HEK293 (cell line): ENCODE measurements at regions not wholly inside any gene's neighbourhood (a gene's known extent, or its start where the extent isn't known, plus 50 kb on each side); places are given as distances from the start of the nearest gene placed in this dataset.
A peak's percentile ranks its signal among the peaks of the same experiment; 100 is the strongest.

ENCODE experiments used
- CTCF ChIA-PET: fragments of 350-600 bp; formaldehyde crosslinking; extraction: SDS; loops from one replicate; lab custom pipeline; 2021; ENCODE audit warnings: antibody characterized with exemption; lab: Yijun Ruan, JAX
- POLR2A ChIA-PET: fragments of 300-600 bp; formaldehyde crosslinking; extraction: SDS; loops from one replicate; lab custom pipeline; 2020; ENCODE audit warnings: antibody characterized with exemption, inconsistent platforms; lab: Yijun Ruan, JAX
- H3K27ac ChIP-seq: fragments of 200-500 bp; sonication (Bioruptor generic); 2 replicates; pipeline ENCODE4 v1.5.1; 2014; ENCODE audit warnings: low read depth, low read length, control low read depth, inconsistent platforms; ENCODE audit errors: extremely low read depth
- H3K36me3 ChIP-seq, 2 experiments: fragments of 200-500 bp in 1 of 2; sonication (Bioruptor generic) in 1 of 2; 1 replicate in 1 of 2; 2 replicates in 1 of 2; pipeline ENCODE4 v1.5.1; 2014 to 2017; ENCODE audit warnings: inconsistent platforms in 2 of 2, low read length in 2 of 2; ENCODE audit not compliant: control insufficient read depth in 2 of 2, insufficient read depth in 1 of 2
- H3K4me1 ChIP-seq: fragments of 200-500 bp; sonication (Bioruptor generic); 2 replicates; pipeline ENCODE4 v1.5.1; 2014; ENCODE audit warnings: mild to moderate bottlenecking, low read length, inconsistent platforms; ENCODE audit not compliant: control insufficient read depth, insufficient read depth
- H3K4me3 ChIP-seq: 2 replicates; pipeline ENCODE4 v1.5.1; 2011; ENCODE audit warnings: low read depth, mild to moderate bottlenecking, control low read depth, low read length, moderate library complexity
- H3K9me3 ChIP-seq: fragments of 200-500 bp; sonication (Bioruptor generic); 2 replicates; pipeline ENCODE4 v1.5.1; 2014; ENCODE audit warnings: low read depth, low read length, inconsistent platforms; ENCODE audit not compliant: control insufficient read depth, insufficient read depth
- EGR2 ChIP-seq: fragments of 450-650 bp; formaldehyde crosslinking; IDR thresholded peaks from 2 replicates; pipeline ENCODE4 v1.5.1; 2016; ENCODE audit warnings: low read depth, missing biosample characterization, missing genetic modification characterization
- GLI2 ChIP-seq: fragments of 450-650 bp; formaldehyde crosslinking; IDR thresholded peaks from 2 replicates; pipeline ENCODE4; 2017; ENCODE audit warnings: missing biosample characterization, missing genetic modification characterization, low read depth, borderline replicate concordance
- KLF10 ChIP-seq: fragments of 450-650 bp; IDR thresholded peaks from 2 replicates; pipeline ENCODE4 v1.5.1; 2018; ENCODE audit warnings: missing biosample characterization, mild to moderate bottlenecking, missing genetic modification characterization
- MEIS1 ChIP-seq: sonication (generic); formaldehyde crosslinking; IDR thresholded peaks from 2 replicates; pipeline ENCODE4 v1.8.1; 2022; ENCODE audit warnings: missing genetic modification reagents, mild to moderate bottlenecking, borderline replicate concordance
- PRDM1 ChIP-seq: fragments of 450-650 bp; formaldehyde crosslinking; IDR thresholded peaks from 2 replicates; pipeline ENCODE4; 2016; ENCODE audit warnings: missing biosample characterization, missing genetic modification characterization
- PRDM6 ChIP-seq: fragments of 450-650 bp; formaldehyde crosslinking; IDR thresholded peaks from 2 replicates; pipeline ENCODE4 v1.5.1; 2017; ENCODE audit warnings: missing biosample characterization, missing genetic modification characterization
- ZBTB20 ChIP-seq: fragments of 450-650 bp; formaldehyde crosslinking; IDR thresholded peaks from 2 replicates; pipeline ENCODE4 v1.5.1; 2016; ENCODE audit warnings: missing biosample characterization, missing genetic modification characterization
- ZBTB7A ChIP-seq: fragments of 450-650 bp; formaldehyde crosslinking; IDR thresholded peaks from 2 replicates; pipeline ENCODE4 v1.5.1; 2016; ENCODE audit warnings: low read depth, missing biosample characterization, missing genetic modification characterization
- ZFP37 ChIP-seq: fragments of 450-650 bp; formaldehyde crosslinking; IDR thresholded peaks from 2 replicates; pipeline ENCODE4 v1.5.1; 2016; ENCODE audit warnings: missing biosample characterization, missing genetic modification characterization
- ZNF155 ChIP-seq: fragments of 450-650 bp; formaldehyde crosslinking; IDR thresholded peaks from 2 replicates; pipeline ENCODE4 v1.5.1; 2016; ENCODE audit warnings: missing biosample characterization, missing genetic modification characterization
- ZNF19 ChIP-seq: fragments of 450-650 bp; formaldehyde crosslinking; IDR thresholded peaks from 2 replicates; pipeline ENCODE4; 2016; ENCODE audit warnings: missing biosample characterization, missing genetic modification characterization, low read depth
- ZNF521 ChIP-seq: fragments of 450-650 bp; formaldehyde crosslinking; IDR thresholded peaks from 2 replicates; pipeline ENCODE4 v1.5.1; 2017; ENCODE audit warnings: missing biosample characterization, mild to moderate bottlenecking, missing genetic modification characterization
- ZNF621 ChIP-seq: fragments of 450-650 bp; formaldehyde crosslinking; IDR thresholded peaks from 2 replicates; pipeline ENCODE4 v1.5.1; 2017; ENCODE audit warnings: missing biosample characterization, missing genetic modification characterization
- ZNF623 ChIP-seq: fragments of 450-650 bp; formaldehyde crosslinking; IDR thresholded peaks from 2 replicates; pipeline ENCODE4 v1.5.1; 2016; ENCODE audit warnings: missing biosample characterization, missing genetic modification characterization
- ZNF645 ChIP-seq: fragments of 450-650 bp; formaldehyde crosslinking; IDR thresholded peaks from 2 replicates; pipeline ENCODE4; 2016; ENCODE audit warnings: missing biosample characterization, missing genetic modification characterization
- ZNF654 ChIP-seq: fragments of 450-650 bp; formaldehyde crosslinking; IDR thresholded peaks from 2 replicates; pipeline ENCODE4 v1.5.1; 2016; ENCODE audit warnings: low read depth, missing biosample characterization, missing genetic modification characterization
- ZNF660 ChIP-seq: fragments of 450-650 bp; IDR thresholded peaks from 2 replicates; pipeline ENCODE4 v1.5.1; 2018; ENCODE audit warnings: missing biosample characterization, mild to moderate bottlenecking, missing genetic modification characterization

GRCh38 chr3:75171630-75172230 is 492.4 kb upstream of the FRG2C start:
- TF ChIP-seq ZNF654 (tag by site-specific recombination) (peak; percentile 21; the same call in 1 of the 2 replicates), KLF10 (tag by site-specific recombination) (no peak)
- no peak overlapping the region for H3K4me3 ChIP-seq
- no peaks in the 10 kb centered on the region for H3K4me1 ChIP-seq
- POLR2A ChIA-PET, result no interaction called here
- no peaks in the 10 kb centered on the region for H3K36me3 ChIP-seq
- no peaks in the 10 kb centered on the region for H3K9me3 ChIP-seq
- CTCF ChIA-PET, result interaction anchor here (0.5 to 1.2 kb wide), 4 partner anchors 18 to 1303 kb away, joined by 3 to 4 read pairs (median 4); no protein-coding TSS in a partner anchor
- no peak overlapping the region for H3K27ac ChIP-seq

- H3K9me3 ChIP-seq, result no peaks in the 10 kb centered on the region
- no peaks in the 10 kb centered on the region for H3K36me3 ChIP-seq
- no peak overlapping the region for H3K27ac ChIP-seq
- no peak for TF ChIP-seq EGR2
- TF ChIP-seq ZNF19 (tag by site-specific recombination), result no peak
- no peak for TF ChIP-seq PRDM1 (tag by site-specific recombination)
- TF ChIP-seq ZNF155, result no peak
- no peak for TF ChIP-seq MEIS1
- TF ChIP-seq ZNF623, result no peak
- TF ChIP-seq ZBTB7A (tag by site-specific recombination), result no peak
- TF ChIP-seq ZFP37 (tag by site-specific recombination), result no peak
- TF ChIP-seq GLI2 (tag by site-specific recombination), result no peak
- ChIA-PET POLR2A (no interaction called here), CTCF (no interaction called here)
- no peaks in the 10 kb centered on the region for H3K4me1 ChIP-seq
- H3K4me3 ChIP-seq, result no peak overlapping the region
Measured at GRCh38 chr3:75176937-75177336, 487.2 kb upstream of the FRG2C start.

DNA sequence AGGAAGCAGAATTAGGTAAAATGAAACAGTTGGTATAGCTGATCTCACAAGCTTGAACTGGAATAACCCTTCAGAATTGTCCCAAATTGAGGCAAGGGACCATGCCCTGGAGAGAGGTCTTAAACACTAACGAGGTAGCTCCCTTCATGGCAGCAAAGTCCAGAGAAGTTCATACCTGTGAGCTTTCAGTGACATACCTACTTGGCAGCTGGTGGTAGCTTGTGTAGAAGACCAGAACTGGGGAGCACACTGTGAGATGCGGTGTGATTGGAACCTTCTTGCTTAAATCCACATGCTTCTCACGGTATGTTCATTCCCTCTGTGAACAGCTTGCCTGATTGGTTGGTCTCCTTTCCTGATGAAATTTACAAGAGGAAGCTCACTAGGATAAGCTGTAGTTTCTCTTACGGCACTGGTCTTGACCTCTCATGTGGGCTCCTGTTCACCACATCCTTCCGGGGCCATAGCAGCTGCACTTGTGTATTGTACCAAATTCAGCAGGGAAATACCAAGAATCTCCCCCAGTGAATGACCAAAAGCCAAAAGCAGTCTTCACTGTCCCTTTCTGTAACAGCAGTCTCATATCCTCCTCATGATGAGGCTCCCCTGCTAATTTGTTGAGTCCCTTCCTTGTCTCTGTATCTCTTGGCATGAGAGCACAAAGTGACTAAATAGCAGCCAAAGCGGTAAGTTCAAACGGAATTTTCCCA is 483.7 kb upstream of the FRG2C start:
- TF ChIP-seq ZNF621 (tag by site-specific recombination) (no peak), PRDM6 (no peak), ZNF645 (tag by site-specific recombination) (no peak)
- POLR2A ChIA-PET, result no interaction called here
- no peaks in the 10 kb centered on the region for H3K9me3 ChIP-seq
- H3K36me3 ChIP-seq, result no peaks in the 10 kb centered on the region
- CTCF ChIA-PET, result interaction anchor here (0.9 kb wide), 1 partner anchor 11 kb away, joined by 7 read pairs; no protein-coding TSS in a partner anchor
- no peaks in the 10 kb centered on the region for H3K4me1 ChIP-seq
- no peak overlapping the region for H3K27ac ChIP-seq
- no peak overlapping the region for H3K4me3 ChIP-seq

DNA sequence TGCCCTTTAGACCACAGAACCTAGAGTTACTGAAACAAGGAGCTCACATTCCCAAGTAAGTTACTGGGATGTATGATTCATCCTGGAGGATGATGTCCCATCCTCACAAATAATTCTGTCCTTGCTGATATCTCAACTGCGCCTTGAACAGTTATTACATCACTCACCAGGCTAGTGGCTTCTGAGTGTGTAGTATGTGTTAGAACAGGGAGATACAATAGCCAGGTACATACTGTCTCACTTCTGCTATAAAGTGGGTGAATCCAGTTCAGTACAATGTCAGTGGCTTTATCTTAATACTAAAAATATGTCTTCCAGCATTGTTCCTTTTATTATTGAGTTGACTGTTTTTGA is 483.2 kb upstream of the FRG2C start:
- Histone ChIP-seq H3K36me3 (no peaks in the 10 kb centered on the region), H3K9me3 (no peaks in the 10 kb centered on the region), H3K4me1 (no peaks in the 10 kb centered on the region), H3K27ac (no peak overlapping the region), H3K4me3 (no peak overlapping the region)
- POLR2A ChIA-PET, result no interaction called here
- CTCF ChIA-PET, result interaction anchor here (0.9 kb wide), 1 partner anchor 11 kb away, joined by 7 read pairs; no protein-coding TSS in a partner anchor
- TF ChIP-seq ZNF521 (tag by site-specific recombination) (no peak), ZNF660 (tag by site-specific recombination) (peak; percentile 71; the same call in 1 of the 2 replicates), ZBTB20 (tag by site-specific recombination) (no peak)
